H1 (cell line): ENCODE measurements at regions not wholly inside any gene's neighbourhood (a gene's known extent, or its start where the extent isn't known, plus 50 kb on each side); places are given as distances from the start of the nearest gene placed in this dataset.

Experiments used
- CTCF ChIA-PET: fragments of 300-600 bp; sonication (Branson Sonifier 250); formaldehyde crosslinking; loops from one replicate; lab custom pipeline; 2021; ENCODE audit not compliant: partially characterized antibody; lab: Charles Lee
- POLR2A ChIA-PET: fragments of 300-600 bp; sonication (Branson Sonifier 250); formaldehyde crosslinking; loops from one replicate; lab custom pipeline; 2021; ENCODE audit warnings: inconsistent platforms; ENCODE audit not compliant: partially characterized antibody; lab: Charles Lee
- DNase-seq, 2 experiments: peaks; one replicate each; pipeline versions ENCODE4 v3.0.0 to v3.0.0-alpha.2; 2010 to 2022; ENCODE audit warnings: low spot score in 2 of 2, low read depth in 1 of 2, mixed read lengths in 1 of 2
- FAIRE-seq: peaks from 2 replicates; lab custom pipeline; 2011; peaks lifted over from hg19 to GRCh38; lab: Jason Lieb, UNC
- H2AFZ ChIP-seq: 2 replicates; pipeline ENCODE4 v1.8.1; 2012; ENCODE audit warnings: low read length, inconsistent platforms
- H2AK5ac ChIP-seq: 2 replicates; pipeline ENCODE4 v1.6.1; 2013; ENCODE audit warnings: low read depth, low read length
- H2BK120ac ChIP-seq: replicated peaks from 2 replicates; pipeline ENCODE3; 2013; ENCODE audit warnings: low read depth, low read length, inconsistent platforms
- H2BK12ac ChIP-seq: 2 replicates; pipeline ENCODE4 v1.6.1; 2013; ENCODE audit warnings: low read depth, low read length
- H2BK15ac ChIP-seq: 2 replicates; pipeline ENCODE4 v1.6.1; 2013; ENCODE audit warnings: low read length
- H2BK20ac ChIP-seq: 2 replicates; pipeline ENCODE4 v1.6.1; 2013; ENCODE audit warnings: low read length
- H2BK5ac ChIP-seq: 2 replicates; pipeline ENCODE4 v1.6.1; 2013; ENCODE audit warnings: low read depth, low read length
- H3K14ac ChIP-seq: 2 replicates; pipeline ENCODE4 v1.6.1; 2013; ENCODE audit warnings: inconsistent platforms; ENCODE audit not compliant: insufficient read length
- H3K18ac ChIP-seq: 2 replicates; pipeline ENCODE4 v1.6.1; 2013; ENCODE audit warnings: low read length; ENCODE audit errors: extremely low read depth
- H3K23ac ChIP-seq: 2 replicates; pipeline ENCODE4 v1.6.1; 2013; ENCODE audit warnings: inconsistent platforms; ENCODE audit not compliant: insufficient read length
- H3K23me2 ChIP-seq: 2 replicates; pipeline ENCODE4 v1.6.1; 2013; ENCODE audit warnings: low read depth, low read length
- H3K27ac ChIP-seq: 2 replicates; pipeline ENCODE4 v1.6.1; 2011; ENCODE audit warnings: low read depth, low read length, inconsistent platforms
- H3K27me3 ChIP-seq, 4 experiments: replicated peaks in 1 of 4; 1 replicate in 1 of 4; 2 replicates in 3 of 4; pipeline versions ENCODE4 v1.6.1 to v1.8.1; 2011 to 2013; ENCODE audit warnings: low read length in 3 of 4, mild to moderate bottlenecking in 3 of 4, inconsistent platforms in 2 of 4, mixed read lengths in 2 of 4, moderate library complexity in 1 of 4; ENCODE audit not compliant: control insufficient read depth in 3 of 4, insufficient read depth in 3 of 4; ENCODE audit errors: extremely low read depth in 1 of 4
- H3K36me3 ChIP-seq, 4 experiments: 2 replicates each; pipeline versions ENCODE4 v1.6.1 to v1.8.1; 2011 to 2013; ENCODE audit warnings: mild to moderate bottlenecking in 4 of 4, low read length in 3 of 4, moderate library complexity in 2 of 4, control low read depth in 1 of 4, inconsistent platforms in 1 of 4; ENCODE audit not compliant: insufficient read depth in 4 of 4, control insufficient read depth in 2 of 4
- H3K4ac ChIP-seq: replicated peaks from 2 replicates; pipeline ENCODE3; 2013; ENCODE audit warnings: low read length, low read depth, mixed read lengths, inconsistent platforms; ENCODE audit not compliant: insufficient read length
- H3K4me1 ChIP-seq, 4 experiments: replicated peaks in 1 of 4; 1 replicate in 1 of 4; 2 replicates in 3 of 4; pipeline versions ENCODE4 v1.6.1 to v1.8.1; 2011 to 2013; ENCODE audit warnings: low read length in 3 of 4, inconsistent platforms in 2 of 4, mixed read lengths in 1 of 4; ENCODE audit not compliant: insufficient read depth in 4 of 4, control insufficient read depth in 3 of 4
- H3K4me2 ChIP-seq, 2 experiments: 2 replicates each; pipeline versions ENCODE4 v1.6.1 to v1.8.1; 2011 to 2013; ENCODE audit warnings: low read depth in 2 of 2, low read length in 2 of 2, control low read depth in 1 of 2, inconsistent platforms in 1 of 2, mild to moderate bottlenecking in 1 of 2; ENCODE audit not compliant: insufficient read depth in 1 of 2
- H3K4me3 ChIP-seq, 4 experiments: fragments of 200-600, 300-600 bp in 1 of 4; sonication (generic), shearing (Covaris generic), sonication (Bioruptor Twin) in 1 of 4; 2 replicates each; pipeline versions ENCODE4 v1.5.1 to v1.8.1; 2011 to 2016; ENCODE audit warnings: low read length in 4 of 4, low read depth in 3 of 4, control low read depth in 2 of 4, inconsistent platforms in 2 of 4, mild to moderate bottlenecking in 2 of 4, mixed read lengths in 1 of 4, moderate library complexity in 1 of 4; ENCODE audit not compliant: insufficient read depth in 2 of 4; ENCODE audit errors: extremely low read depth in 1 of 4
- H3K56ac ChIP-seq: replicated peaks from 2 replicates; pipeline ENCODE3; 2013; ENCODE audit warnings: low read depth, mild to moderate bottlenecking, mixed read lengths, low read length, inconsistent platforms; ENCODE audit not compliant: insufficient read length
- H3K79me1 ChIP-seq: 2 replicates; pipeline ENCODE4 v1.6.1; 2013; ENCODE audit warnings: low read depth, low read length, control low read depth
- H3K79me2 ChIP-seq, 2 experiments: 2 replicates each; pipeline versions ENCODE4 v1.6.1 to v1.8.1; 2012 to 2013; ENCODE audit warnings: low read length in 2 of 2, mild to moderate bottlenecking in 2 of 2, inconsistent platforms in 1 of 2; ENCODE audit not compliant: insufficient read depth in 2 of 2, control insufficient read depth in 1 of 2
- H3K9ac ChIP-seq, 4 experiments: replicated peaks in 1 of 4; 1 replicate in 1 of 4; 2 replicates in 3 of 4; pipeline versions ENCODE4 v1.6.1 to v1.8.1; 2011 to 2013; ENCODE audit warnings: low read depth in 3 of 4, low read length in 3 of 4, control low read depth in 2 of 4, mild to moderate bottlenecking in 2 of 4, moderate library complexity in 2 of 4, inconsistent platforms in 1 of 4; ENCODE audit errors: extremely low read depth in 1 of 4
- H3K9me3 ChIP-seq, 2 experiments: 2 replicates each; pipeline versions ENCODE4 v1.6.1 to v1.8.1; 2012 to 2013; ENCODE audit warnings: mild to moderate bottlenecking in 2 of 2, moderate library complexity in 2 of 2, control low read depth in 1 of 2, inconsistent platforms in 1 of 2, low read depth in 1 of 2, low read length in 1 of 2, mixed read lengths in 1 of 2; ENCODE audit not compliant: insufficient read depth in 2 of 2
- H4K20me1 ChIP-seq, 2 experiments: replicated peaks in 1 of 2; 2 replicates each; pipeline versions ENCODE3 to v1.8.1; 2011 to 2013; ENCODE audit warnings: inconsistent platforms in 2 of 2, low read length in 2 of 2, mild to moderate bottlenecking in 1 of 2; ENCODE audit not compliant: insufficient read depth in 2 of 2, control insufficient read depth in 1 of 2
- H4K5ac ChIP-seq: 2 replicates; pipeline ENCODE4 v1.6.1; 2013; ENCODE audit warnings: low read length, low read depth, mixed read lengths, inconsistent platforms; ENCODE audit not compliant: insufficient read length
- H4K8ac ChIP-seq: 2 replicates; pipeline ENCODE4 v1.8.0; 2013; ENCODE audit warnings: mild to moderate bottlenecking, moderate library complexity, low read length, inconsistent platforms; ENCODE audit not compliant: insufficient read depth; ENCODE audit errors: extremely low read depth
- H4K91ac ChIP-seq: replicated peaks from 2 replicates; pipeline ENCODE3; 2013; ENCODE audit warnings: low read length, mixed read lengths, inconsistent platforms; ENCODE audit not compliant: insufficient read length
- BACH1 ChIP-seq: IDR thresholded peaks from 2 replicates; pipeline ENCODE4 v1.6.1; 2012; ENCODE audit warnings: low read length, improper control_type of control experiment
- CTCF ChIP-seq, 3 experiments: IDR thresholded peaks; 1 replicate in 2 of 3; 2 replicates in 1 of 3; pipeline versions ENCODE4 v1.5.1 to v1.6.1; 2011; ENCODE audit warnings: low read length in 3 of 3, mild to moderate bottlenecking in 3 of 3, inconsistent platforms in 2 of 3, low read depth in 1 of 3, moderate library complexity in 1 of 3; ENCODE audit not compliant: insufficient read depth in 1 of 3; ENCODE audit errors: control extremely low read depth in 1 of 3
- EP300 ChIP-seq, 2 experiments: IDR thresholded peaks; 1 replicate in 1 of 2; 2 replicates in 1 of 2; pipeline ENCODE4 v1.6.1; 2011 to 2012; ENCODE audit warnings: low read depth in 2 of 2, low read length in 2 of 2, mild to moderate bottlenecking in 2 of 2, borderline replicate concordance in 1 of 2, inconsistent platforms in 1 of 2, moderate library complexity in 1 of 2
- HDAC6 ChIP-seq: IDR thresholded peaks from one replicate; pipeline ENCODE4 v1.7.1; 2012; ENCODE audit warnings: low read depth, mild to moderate bottlenecking, inconsistent platforms, low read length, moderate library complexity
- KDM4A ChIP-seq: IDR thresholded peaks from one replicate; pipeline ENCODE4 v1.7.1; 2012; ENCODE audit warnings: low read depth, mild to moderate bottlenecking, moderate library complexity, low read length, inconsistent platforms; ENCODE audit not compliant: severe bottlenecking
- KDM5A ChIP-seq: fragments of 200-600 bp; IDR thresholded peaks from 2 replicates; pipeline ENCODE4 v1.7.1; 2012; ENCODE audit warnings: mild to moderate bottlenecking, low read length, inconsistent platforms, mixed read lengths
- POU5F1 ChIP-seq: IDR thresholded peaks from 2 replicates; pipeline ENCODE4 v1.6.1; 2011; ENCODE audit warnings: low read depth, mild to moderate bottlenecking, low read length, moderate library complexity
- SIX5 ChIP-seq: IDR thresholded peaks from 2 replicates; pipeline ENCODE4 v1.6.1; 2011; ENCODE audit warnings: mild to moderate bottlenecking, low read depth, low read length
- TEAD4 ChIP-seq: IDR thresholded peaks from 2 replicates; pipeline ENCODE4 v1.6.1; 2012; ENCODE audit warnings: low read depth, low read length, inconsistent platforms, mixed read lengths
- WGBS, 2 experiments: shearing (Covaris generic) in 1 of 2; methylation state at CpG; one replicate each; pipeline versions ENCODE4 v1.1.6 to v1.1.7; 2013 to 2015; ENCODE audit warnings: low lambda C conversion rate in 2 of 2, mixed read lengths in 2 of 2, inconsistent platforms in 1 of 2, low coverage in 1 of 2, missing lambda C conversion rate in 1 of 2; ENCODE audit not compliant: insufficient replicate concordance in 2 of 2, insufficient coverage in 1 of 2, insufficient read length in 1 of 2; ENCODE audit errors: extremely low coverage in 1 of 2, missing lambda C conversion rate in 1 of 2; 5-methylcytosine and 5-hydroxymethylcytosine counted together

GRCh38 chr13:50670847-50671496, 172.5 kb downstream of the DLEU7 start:
- no peak overlapping the region for H2AFZ ChIP-seq
- ChIA-PET POLR2A (no interaction called here), CTCF (interaction anchor here (1.0 kb wide), 1 partner anchor 16 kb away, joined by 3 read pairs; no protein-coding TSS in a partner anchor)
- FAIRE-seq (no peak), DNase-seq (no peak)
- no peak for TF ChIP-seq KDM4A
- TF ChIP-seq SIX5 = no peak
- TF ChIP-seq EP300 (IDR thresholded peaks at IDR 0.05; ENCODE audit: borderline replicate concordance in 1 of 2, low read depth in 2 of 2, low read length in 2 of 2) = no peak
- no peak for TF ChIP-seq CTCF (IDR thresholded peaks at IDR 0.05; ENCODE audit: control extremely low read depth in 1 of 3, insufficient read depth in 1 of 3, low read depth in 1 of 3, low read length in 3 of 3)
- no peak for TF ChIP-seq HDAC6
- TF ChIP-seq KDM5A = no peak
- TF ChIP-seq BACH1 = no peak
- TF ChIP-seq TEAD4 = no peak
- no peak for TF ChIP-seq POU5F1
- 90% methylated on average over 4 of the region's 4 CpGs; no CpG with 5 or more reads in 1 of the 2 experiments for WGBS, 2 experiments
- no peak overlapping the region for H2AK5ac ChIP-seq
- no peaks in the 10 kb centered on the region for H3K79me1 ChIP-seq
- no peak overlapping the region for H2BK15ac ChIP-seq
- no peaks in the 10 kb centered on the region for H3K4me1 ChIP-seq
- H4K8ac ChIP-seq = no peak overlapping the region
- H3K4me3 ChIP-seq = no peak overlapping the region
- no peak overlapping the region for H2BK120ac ChIP-seq
- H3K79me2 ChIP-seq = no peaks in the 10 kb centered on the region
- no peak overlapping the region for H3K4me2 ChIP-seq
- H3K36me3 ChIP-seq = no peaks in the 10 kb centered on the region; a peak in 1 of 8 replicates
- no peak overlapping the region for H3K4ac ChIP-seq
- H2BK20ac ChIP-seq = no peak overlapping the region
- no peaks in the 10 kb centered on the region for H3K27me3 ChIP-seq
- H4K5ac ChIP-seq = no peak overlapping the region
- no peak overlapping the region for H3K23ac ChIP-seq
- no peak overlapping the region for H3K9ac ChIP-seq
- H3K14ac ChIP-seq = no peak overlapping the region
- no peak overlapping the region for H4K91ac ChIP-seq
- H2BK5ac ChIP-seq = no peak overlapping the region
- no peak overlapping the region for H3K27ac ChIP-seq
- no peaks in the 10 kb centered on the region for H3K9me3 ChIP-seq
- no peak overlapping the region for H3K18ac ChIP-seq
- no peaks in the 10 kb centered on the region for H4K20me1 ChIP-seq
- H3K23me2 ChIP-seq = no peaks in the 10 kb centered on the region
- no peak overlapping the region for H3K56ac ChIP-seq
- H2BK12ac ChIP-seq = no peak overlapping the region
